CD14-positive monocyte (primary cell): ENCODE measurements at regions not wholly inside any gene's neighbourhood (a gene's known extent, or its start where the extent isn't known, plus 50 kb on each side); places are given as distances from the start of the nearest gene placed in this dataset.
A peak's percentile ranks its signal among the peaks of the same experiment; 100 is the strongest.

Experiments
- DNase-seq, 3 donors: peaks; one replicate each; pipeline ENCODE4 v3.0.0-alpha.2; 2011 to 2022
- H2AFZ ChIP-seq: 2 replicates; pipeline ENCODE4 v1.6.0; 2012; ENCODE audit warnings: mild to moderate bottlenecking, low read depth, low read length, inconsistent platforms; ENCODE audit not compliant: insufficient read depth, poor library complexity, severe bottlenecking
- H3K27ac ChIP-seq, 2 donors: 1 replicate in 1 of 2; 2 replicates in 1 of 2; pipeline ENCODE4 v1.5.1; 2012 to 2013; ENCODE audit warnings: low read length in 2 of 2, control low read depth in 1 of 2, inconsistent platforms in 1 of 2, low read depth in 1 of 2, mild to moderate bottlenecking in 1 of 2
- H3K27me3 ChIP-seq, 2 donors: one replicate each; pipeline versions ENCODE4 v1.6.0 to v1.6.1; 2011 to 2013; ENCODE audit warnings: low read length in 2 of 2; ENCODE audit not compliant: control insufficient read depth in 2 of 2, insufficient read depth in 2 of 2
- H3K36me3 ChIP-seq, 2 donors: replicated peaks in 1 of 2; 1 replicate in 1 of 2; 2 replicates in 1 of 2; pipeline versions ENCODE4 v1.5.1 to v1.6.1; 2012 to 2013; ENCODE audit warnings: low read length in 2 of 2, control low read depth in 1 of 2, inconsistent platforms in 1 of 2, mild to moderate bottlenecking in 1 of 2; ENCODE audit not compliant: insufficient read depth in 2 of 2, control insufficient read depth in 1 of 2
- H3K4me1 ChIP-seq, 2 donors: 1 replicate in 1 of 2; 2 replicates in 1 of 2; pipeline versions ENCODE4 v1.5.1 to v1.6.1; 2012 to 2013; ENCODE audit warnings: low read length in 2 of 2, control low read depth in 1 of 2, inconsistent platforms in 1 of 2, mild to moderate bottlenecking in 1 of 2, moderate library complexity in 1 of 2; ENCODE audit not compliant: insufficient read depth in 2 of 2, control insufficient read depth in 1 of 2
- H3K4me2 ChIP-seq: replicated peaks from 2 replicates; pipeline ENCODE3; 2012; ENCODE audit warnings: low read length, moderate library complexity, mild to moderate bottlenecking; ENCODE audit not compliant: poor library complexity, severe bottlenecking; ENCODE audit errors: extremely low read depth
- H3K4me3 ChIP-seq, 3 experiments: fragments of 200-600 bp in 1 of 3; sonication (generic) in 1 of 3; replicated peaks in 1 of 3; 1 replicate in 2 of 3; 2 replicates in 1 of 3; pipeline ENCODE4 v1.5.1; 2011 to 2013; ENCODE audit warnings: low read length in 3 of 3, mild to moderate bottlenecking in 3 of 3, control low read depth in 2 of 3, low read depth in 2 of 3, inconsistent platforms in 1 of 3, moderate library complexity in 1 of 3
- H3K79me2 ChIP-seq: 2 replicates; pipeline ENCODE4 v1.6.0; 2012; ENCODE audit warnings: mild to moderate bottlenecking, control low read depth, inconsistent platforms, low read length, moderate library complexity; ENCODE audit not compliant: insufficient read depth
- H3K9ac ChIP-seq: 2 replicates; pipeline ENCODE4 v1.6.0; 2017; ENCODE audit warnings: low read length, mild to moderate bottlenecking; ENCODE audit not compliant: insufficient read depth, poor library complexity, severe bottlenecking
- H3K9me3 ChIP-seq, 2 donors: replicated peaks in 1 of 2; 1 replicate in 1 of 2; 2 replicates in 1 of 2; pipeline versions ENCODE4 v1.5.1 to v1.6.1; 2012 to 2013; ENCODE audit warnings: low read length in 2 of 2, control low read depth in 1 of 2; ENCODE audit not compliant: control insufficient read depth in 1 of 2, insufficient read depth in 1 of 2
- H4K20me1 ChIP-seq: 2 replicates; pipeline ENCODE4 v1.6.0; 2012; ENCODE audit warnings: mild to moderate bottlenecking, low read length, control low read depth, moderate library complexity; ENCODE audit not compliant: insufficient read depth
- H3K27ac Mint-ChIP-seq, 7 donors: one replicate each; pipeline ENCODE4 v1.8.0; 2020; ENCODE audit warnings: mild to moderate bottlenecking in 7 of 7, mixed read lengths in 7 of 7, moderate library complexity in 6 of 7, inconsistent platforms in 2 of 7
- H3K27me3 Mint-ChIP-seq, 3 donors: one replicate each; pipeline ENCODE4 v1.8.0; 2021 to 2022; ENCODE audit warnings: low read depth in 3 of 3, mild to moderate bottlenecking in 3 of 3, mixed read lengths in 3 of 3, moderate library complexity in 3 of 3, inconsistent platforms in 1 of 3
- H3K36me3 Mint-ChIP-seq, 2 donors: one replicate each; pipeline ENCODE4 v1.8.0; 2020; ENCODE audit warnings: mixed read lengths in 2 of 2, inconsistent platforms in 1 of 2, mild to moderate bottlenecking in 1 of 2
- H3K4me1 Mint-ChIP-seq: one replicate; pipeline ENCODE4 v1.8.0; 2020; ENCODE audit warnings: mild to moderate bottlenecking, mixed read lengths
- H3K4me3 Mint-ChIP-seq, 2 donors: one replicate each; pipeline ENCODE4 v1.8.0; 2020; ENCODE audit warnings: mild to moderate bottlenecking in 2 of 2, mixed read lengths in 2 of 2, moderate library complexity in 1 of 2
- H3K9me3 Mint-ChIP-seq, 7 donors: one replicate each; pipeline ENCODE4 v1.8.0; 2020 to 2022; ENCODE audit warnings: mixed read lengths in 7 of 7, mild to moderate bottlenecking in 6 of 7, moderate library complexity in 6 of 7, inconsistent platforms in 2 of 7
- CTCF ChIP-seq: fragments of 200-600 bp; IDR thresholded peaks from one replicate; pipeline ENCODE4 v1.8.0; 2022; ENCODE audit warnings: antibody characterized with exemption, mild to moderate bottlenecking
- WGBS: methylation state at CpG from one replicate; pipeline ENCODE4 v1.1.5; 2013; ENCODE audit warnings: missing lambda C conversion rate; ENCODE audit not compliant: insufficient coverage; 5-methylcytosine and 5-hydroxymethylcytosine counted together
- intact Hi-C, 2 donors: fragments of 100-400 bp; cut with micrococcal nuclease; formaldehyde crosslinking; loops; one replicate each; pipeline versions ENCODE4 v1.15.0 to v1.15.1; 2023

DNA sequence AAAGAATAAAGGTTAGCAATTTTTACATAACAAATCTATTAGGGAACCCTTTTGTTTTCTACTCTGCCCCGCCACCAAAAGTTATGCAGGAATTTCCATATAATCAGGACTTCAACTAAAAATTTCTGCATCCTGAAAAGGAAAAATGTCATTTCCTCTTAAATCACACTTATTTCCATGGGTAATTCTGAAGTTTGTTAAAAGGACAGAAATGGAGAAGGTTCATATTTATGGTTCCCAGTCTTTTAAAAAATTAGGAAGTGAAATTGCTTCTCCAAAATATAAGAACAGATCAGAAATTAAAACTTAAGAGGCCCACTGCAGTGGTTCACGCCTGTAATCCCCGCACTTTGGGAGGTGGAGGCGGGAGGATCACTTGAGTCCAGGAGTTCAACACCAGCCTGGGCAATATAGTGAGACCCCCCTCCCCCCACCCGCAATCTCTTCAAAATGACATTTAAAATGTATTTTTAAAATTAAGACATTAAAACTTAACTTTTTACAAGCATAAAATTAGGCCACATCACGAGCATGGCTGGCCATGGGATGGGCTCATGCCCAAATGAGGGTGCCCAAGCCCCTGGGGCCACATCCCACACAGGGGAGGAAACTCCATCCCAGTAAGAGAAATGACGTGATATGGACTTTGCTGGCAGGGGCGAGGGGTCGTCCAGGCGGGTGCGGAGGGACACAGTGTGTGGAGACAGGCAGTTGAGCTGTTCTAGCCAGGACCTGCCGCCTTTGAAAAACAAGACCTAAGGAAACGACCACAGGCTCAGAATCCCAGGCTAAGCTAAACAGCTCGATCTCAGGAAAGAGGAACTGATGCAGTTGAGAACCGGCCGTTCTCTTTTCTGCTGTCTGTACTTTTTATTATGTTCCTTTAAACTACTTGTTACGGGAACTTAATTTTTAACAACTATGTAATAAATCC lies 51.3 kb upstream of the NFE2L3 start:
- H3K79me2 ChIP-seq, result peaks cover 11% of the 10 kb centered on the region
- peak overlapping the region; percentile 43 to 75 (median 50) for H3K4me3 ChIP-seq
- no peaks in the 10 kb centered on the region for H3K27me3 ChIP-seq
- peak overlapping the region; percentile 63 for H3K9ac ChIP-seq
- Mint-ChIP-seq H3K36me3 (peaks cover 0 to 2% of the 10 kb centered on the region in 2 donors), H3K4me3 (peak overlapping the region in 1 of 2 donors; percentile 81), H3K9me3 (peaks cover 0 to 6% (median 0%) of the 10 kb centered on the region in 7 donors), H3K27me3 (peaks cover 0 to 4% (median 0%) of the 10 kb centered on the region in 3 donors), H3K4me1 (peaks cover 57% of the 10 kb centered on the region), H3K27ac (peak overlapping the region in 6 of 7 donors; percentile 97 to 98 (median 98))
- peaks cover 86 to 88% of the 10 kb centered on the region in 2 donors for H3K4me1 ChIP-seq
- peak overlapping the region; percentile 46 for H2AFZ ChIP-seq
- intact Hi-C loops, result loop anchor here in 1 of 2 donors (5.0 kb wide), 2 partner anchors 52 to 92 kb away; partner anchors contain the start of gene NFE2L3
- H4K20me1 ChIP-seq, result no peaks in the 10 kb centered on the region
- peak overlapping the region; percentile 81 for H3K4me2 ChIP-seq
- no peaks in the 10 kb centered on the region for H3K36me3 ChIP-seq
- no peak for TF ChIP-seq CTCF
- peak; percentile 40 to 87 (median 83) for DNase-seq
- 0% methylated on average over 2 of the region's 17 CpGs for WGBS
- H3K27ac ChIP-seq, result peak overlapping the region; percentile 93 to 99
- H3K9me3 ChIP-seq, result no peaks in the 10 kb centered on the region

DNA sequence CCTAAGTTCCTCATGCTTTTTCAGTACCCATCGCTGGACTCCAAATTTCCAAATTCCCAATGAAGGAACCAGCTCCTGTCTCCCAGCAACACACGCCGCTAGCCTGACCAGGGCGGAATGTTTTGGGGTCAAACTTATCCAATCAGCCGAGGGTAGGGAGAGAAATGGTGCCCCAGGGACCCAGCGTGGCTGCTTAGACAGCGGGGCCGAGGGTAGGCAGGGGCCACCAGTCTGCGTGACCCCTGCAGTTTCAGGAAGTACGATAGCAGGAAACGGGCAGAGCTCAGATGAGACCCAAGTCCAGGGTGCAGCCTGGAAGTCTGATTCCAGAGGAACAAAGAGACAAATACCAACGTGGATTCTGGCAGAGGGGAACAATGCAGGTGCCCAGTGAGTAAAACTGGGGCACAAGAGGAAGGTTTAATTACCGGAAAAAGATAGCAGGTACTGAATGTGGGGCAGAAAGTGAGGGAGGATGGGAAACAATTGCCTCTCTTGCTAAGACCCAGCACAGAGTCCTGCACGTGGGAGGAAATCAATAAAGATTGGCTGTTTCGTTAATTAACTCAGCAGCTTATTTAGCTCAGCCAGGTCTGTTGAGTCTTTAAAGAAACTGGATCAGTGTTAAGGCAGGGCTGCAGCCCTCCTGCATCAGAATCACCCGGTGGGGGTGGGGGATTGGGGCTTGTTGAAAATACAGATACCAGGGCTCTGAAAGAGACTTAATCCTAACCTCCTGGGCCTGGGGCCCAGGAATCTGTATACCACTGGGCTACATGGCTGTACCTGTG lies 50.4 kb upstream of the NFE2L3 start:
- intact Hi-C loops, result loop anchor here in 1 of 2 donors (5.0 kb wide), 2 partner anchors 51 to 91 kb away; partner anchors contain the start of gene NFE2L3

More for the DNA sequence above, 50.4 kb upstream of the NFE2L3 start:
- H4K20me1 ChIP-seq, result no peaks in the 10 kb centered on the region
- H2AFZ ChIP-seq, result peak overlapping the region; percentile 46
- Mint-ChIP-seq H3K36me3 (peaks cover 0 to 9% of the 10 kb centered on the region in 2 donors), H3K4me1 (peaks cover 62% of the 10 kb centered on the region), H3K27ac (peak overlapping the region in 6 of 7 donors; percentile 97 to 98 (median 98)), H3K4me3 (peak overlapping the region in 1 of 2 donors; percentile 81), H3K9me3 (peaks cover 0 to 6% (median 0%) of the 10 kb centered on the region in 7 donors), H3K27me3 (peaks cover 0 to 4% (median 0%) of the 10 kb centered on the region in 3 donors)
- no peak for TF ChIP-seq CTCF
- H3K4me1 ChIP-seq, result peaks cover 90 to 94% of the 10 kb centered on the region in 2 donors
- no peaks in the 10 kb centered on the region for H3K27me3 ChIP-seq
- WGBS, result 0% methylated on average over 7 of the region's 16 CpGs
- peak overlapping the region; percentile 93 to 99 for H3K27ac ChIP-seq
- peaks cover 11% of the 10 kb centered on the region for H3K79me2 ChIP-seq
- peak overlapping the region; percentile 81 for H3K4me2 ChIP-seq
- no peaks in the 10 kb centered on the region for H3K9me3 ChIP-seq
- H3K36me3 ChIP-seq, result no peaks in the 10 kb centered on the region
- DNase-seq, result peak; percentile 50 to 82 (median 71)
- peak overlapping the region; percentile 63 for H3K9ac ChIP-seq
- peak overlapping the region; percentile 43 to 75 (median 50) for H3K4me3 ChIP-seq
